Stomach (tissue), 4 donors: ENCODE measurements at regions not wholly inside any gene's neighbourhood (a gene's known extent, or its start where the extent isn't known, plus 50 kb on each side); places are given as distances from the start of the nearest gene placed in this dataset.

Experiments used
- CTCF ChIP-seq, 7 experiments: fragments of 450-650 bp in 4 of 7; fragments of 200-600 bp in 3 of 7; sonication (generic) in 3 of 7; IDR thresholded peaks; one replicate each; pipeline ENCODE4 v1.5.1; 2016 to 2019; ENCODE audit warnings: antibody characterized with exemption in 7 of 7, control low read depth in 2 of 7, mild to moderate bottlenecking in 1 of 7
- EP300 ChIP-seq: sonication (generic); formaldehyde crosslinking; IDR thresholded peaks from one replicate; pipeline ENCODE4 v1.6.1; 2017; ENCODE audit warnings: antibody characterized with exemption
- POLR2AphosphoS5 ChIP-seq, 3 donors: sonication (generic); formaldehyde crosslinking; IDR thresholded peaks; one replicate each; pipeline ENCODE4 v1.6.1; 2016; ENCODE audit warnings: antibody characterized with exemption in 3 of 3

- TF ChIP-seq POLR2AphosphoS5 (IDR thresholded peaks at IDR 0.05) (no peak), CTCF (IDR thresholded peaks at IDR 0.05) (no peak), EP300 (no peak)
Observed at GRCh38 chr15:53160092-53160704, 370.1 kb upstream of the ONECUT1 start.
